Body of pancreas (tissue), 4 donors: ENCODE measurements at regions not wholly inside any gene's neighbourhood (a gene's known extent, or its start where the extent isn't known, plus 50 kb on each side); places are given as distances from the start of the nearest gene placed in this dataset.

Source experiments
- ATAC-seq: fragments of 150-250 bp; one replicate; pipeline ENCODE4 v1.9.1; 2016
- DNase-seq, 4 donors: peaks; one replicate each; pipeline ENCODE4 v3.0.0-alpha.2; 2019
- H3K27ac ChIP-seq, 4 donors: fragments of 200-600 bp; sonication (generic); 1 replicate in 3 of 4; 2 replicates in 1 of 4; pipeline versions ENCODE4 v1.5.1 to v1.6.1; 2016 to 2019; ENCODE audit warnings: mild to moderate bottlenecking in 1 of 4, mixed read lengths in 1 of 4, moderate library complexity in 1 of 4
- H3K27me3 ChIP-seq, 2 donors: fragments of 200-600 bp; sonication (generic); one replicate each; pipeline ENCODE4 v1.6.0; 2016; ENCODE audit warnings: mild to moderate bottlenecking in 1 of 2
- H3K36me3 ChIP-seq, 2 donors: fragments of 200-600 bp; sonication (generic); replicated peaks in 1 of 2; 2 replicates each; pipeline ENCODE4 v1.5.1; 2016; ENCODE audit warnings: low read depth in 2 of 2; ENCODE audit not compliant: insufficient read depth in 1 of 2
- H3K4me1 ChIP-seq: fragments of 200-600 bp; sonication (generic); one replicate; pipeline ENCODE4 v1.6.0; 2016
- H3K4me3 ChIP-seq, 2 donors: fragments of 200-600 bp; sonication (generic); 1 replicate in 1 of 2; 2 replicates in 1 of 2; pipeline ENCODE4 v1.5.1; 2016 to 2019
- H3K9me3 ChIP-seq, 3 donors: fragments of 200-600 bp; sonication (generic); 1 replicate in 2 of 3; 2 replicates in 1 of 3; pipeline ENCODE4 v1.5.1; 2016
- CTCF ChIP-seq, 7 experiments: fragments of 450-650 bp in 4 of 7; fragments of 200-600 bp in 3 of 7; sonication (generic) in 3 of 7; IDR thresholded peaks; one replicate each; pipeline ENCODE4 v1.5.1; 2016 to 2019; ENCODE audit warnings: antibody characterized with exemption in 7 of 7
- POLR2A ChIP-seq, 3 donors: fragments of 450-650 bp; IDR thresholded peaks; one replicate each; pipeline ENCODE4 v1.6.1; 2016; ENCODE audit warnings: antibody characterized with exemption in 3 of 3, mild to moderate bottlenecking in 2 of 3
- WGBS, 2 donors: methylation state at CpG; one replicate each; pipeline ENCODE4 v1.1.5; 2017; 5-methylcytosine and 5-hydroxymethylcytosine counted together
- intact Hi-C: fragments of 100-400 bp; cut with DNase I; formaldehyde crosslinking; loops from one replicate; pipeline ENCODE4 v1.15.1; 2023

GRCh38 chr21:15433091-15433490, 296.7 kb upstream of the USP25 start:
- Histone ChIP-seq H3K4me3 (no peak overlapping the region), H3K27me3 (no peaks in the 10 kb centered on the region), H3K4me1 (no peaks in the 10 kb centered on the region), H3K27ac (no peak overlapping the region), H3K9me3 (no peaks in the 10 kb centered on the region), H3K36me3 (no peaks in the 10 kb centered on the region)
- TF ChIP-seq POLR2A (IDR thresholded peaks at IDR 0.05) (no peak), CTCF (IDR thresholded peaks at IDR 0.05) (no peak)
- DNase-seq (no peak), ATAC-seq (no peak)
- WGBS, 2 donors = 59 to 71% methylated on average over 4 of the region's 4 CpGs
- intact Hi-C loops = no loop called here

DNA sequence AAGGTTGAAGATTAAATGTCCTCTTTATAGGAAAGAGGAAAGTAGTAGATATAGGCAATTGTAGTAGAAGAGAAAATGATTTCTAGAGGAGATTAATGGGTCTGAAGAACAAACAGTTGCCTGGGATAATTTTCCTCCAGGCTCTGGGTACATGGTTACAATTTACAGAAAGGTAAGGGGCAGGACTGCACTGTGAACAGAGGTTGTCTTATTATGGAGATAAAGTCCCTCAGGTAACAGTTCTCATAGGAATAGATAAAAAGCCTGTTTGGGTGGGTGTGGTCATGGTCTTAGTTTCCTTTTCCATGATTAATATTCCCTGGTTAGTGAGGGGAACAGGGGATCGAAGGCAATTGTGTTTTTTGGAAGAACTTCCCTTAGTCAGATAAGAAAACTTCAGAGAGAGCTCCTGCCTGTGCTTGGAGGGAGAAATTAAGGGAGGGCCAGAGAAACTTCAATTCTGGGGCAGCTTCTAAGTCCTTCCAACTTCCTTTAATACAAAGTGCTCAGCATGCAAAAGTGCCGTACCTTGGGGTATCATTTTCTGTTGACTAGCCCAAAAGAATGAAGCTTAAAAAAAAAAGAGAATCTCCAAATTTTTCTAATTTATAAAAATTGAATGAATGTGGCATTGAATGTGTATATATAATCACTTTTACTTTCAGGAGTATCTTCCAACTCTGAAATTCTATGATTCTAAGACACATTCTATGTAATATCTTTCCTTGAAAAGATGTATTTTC, 295.4 kb upstream of the USP25 start:
- DNase-seq (no peak), ATAC-seq (no peak)
- H3K27ac ChIP-seq = no peak overlapping the region
- no peak overlapping the region for H3K4me3 ChIP-seq
- TF ChIP-seq POLR2A (IDR thresholded peaks at IDR 0.05) (no peak), CTCF (IDR thresholded peaks at IDR 0.05) (no peak)
- no peaks in the 10 kb centered on the region for H3K36me3 ChIP-seq
- intact Hi-C loops = no loop called here
- H3K9me3 ChIP-seq = no peaks in the 10 kb centered on the region
- WGBS, 2 donors = 71 to 79% methylated on average over 2 of the region's 2 CpGs
- no peaks in the 10 kb centered on the region for H3K4me1 ChIP-seq
- no peaks in the 10 kb centered on the region for H3K27me3 ChIP-seq

DNA sequence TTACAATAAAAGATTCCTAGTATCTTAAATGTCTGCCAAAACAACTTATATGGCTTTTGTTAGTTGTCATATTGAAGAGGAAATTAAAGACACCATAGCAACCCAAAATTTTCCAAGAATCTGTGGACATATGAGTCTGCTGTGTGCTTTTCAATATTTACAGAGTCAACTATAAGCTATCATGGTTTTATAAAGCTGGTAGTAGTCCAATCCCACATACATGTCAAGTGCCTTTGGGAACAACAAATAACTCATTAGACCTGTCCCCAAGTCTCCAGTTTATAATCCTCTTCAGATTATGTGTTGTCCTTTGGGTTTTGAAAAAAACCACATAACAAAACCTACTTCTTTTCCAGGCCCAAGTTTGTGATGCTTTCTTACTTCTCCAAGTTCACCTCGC, 293.8 kb upstream of the USP25 start:
- no peak for DNase-seq
- Histone ChIP-seq H3K4me1 (no peaks in the 10 kb centered on the region), H3K36me3 (no peaks in the 10 kb centered on the region), H3K4me3 (no peak overlapping the region), H3K27me3 (no peaks in the 10 kb centered on the region), H3K9me3 (no peaks in the 10 kb centered on the region), H3K27ac (no peak overlapping the region)
- intact Hi-C loops = no loop called here
- WGBS, 2 donors = 88 to 96% methylated on average over 1 of the region's 1 CpG
- ATAC-seq = no peak
- no peak for TF ChIP-seq POLR2A (IDR thresholded peaks at IDR 0.05)
- no peak for TF ChIP-seq CTCF (IDR thresholded peaks at IDR 0.05)

DNA sequence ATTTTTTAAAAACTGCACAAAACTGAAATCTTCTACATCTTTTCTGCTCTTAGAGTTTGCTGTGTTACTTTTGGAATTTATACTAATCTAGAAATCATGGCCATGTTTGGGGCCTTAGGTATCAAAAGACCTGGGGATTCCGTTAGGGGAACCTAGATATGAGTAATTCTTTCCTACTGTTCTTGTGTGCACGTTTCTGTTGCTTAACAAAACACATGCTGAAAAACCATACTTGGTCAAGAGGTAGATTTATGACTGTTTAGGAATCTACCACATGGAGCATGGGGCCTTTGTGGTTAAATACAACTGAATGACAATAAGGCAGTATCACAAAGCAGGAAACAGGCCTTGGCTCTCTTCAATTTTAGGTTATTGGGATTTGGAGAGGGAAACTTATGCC, 291.9 kb upstream of the USP25 start:
- WGBS, 2 donors = 39 to 56% methylated on average over 2 of the region's 2 CpGs
- TF ChIP-seq POLR2A (IDR thresholded peaks at IDR 0.05) = no peak
- no peak for TF ChIP-seq CTCF (IDR thresholded peaks at IDR 0.05)
- intact Hi-C loops = no loop called here
- ATAC-seq (no peak), DNase-seq (no peak)
- H3K27ac ChIP-seq = no peak overlapping the region
- no peaks in the 10 kb centered on the region for H3K36me3 ChIP-seq
- H3K9me3 ChIP-seq = no peaks in the 10 kb centered on the region
- no peaks in the 10 kb centered on the region for H3K27me3 ChIP-seq
- H3K4me3 ChIP-seq = no peak overlapping the region
- H3K4me1 ChIP-seq = no peaks in the 10 kb centered on the region

GRCh38 chr21:15439726-15440125, 290.1 kb upstream of the USP25 start:
- no peak overlapping the region for H3K27ac ChIP-seq
- intact Hi-C loops = no loop called here
- H3K4me1 ChIP-seq = no peaks in the 10 kb centered on the region
- TF ChIP-seq POLR2A (IDR thresholded peaks at IDR 0.05) = no peak
- TF ChIP-seq CTCF (IDR thresholded peaks at IDR 0.05) = no peak
- WGBS, 2 donors = 68 to 74% methylated on average over 1 of the region's 1 CpG
- H3K27me3 ChIP-seq = no peaks in the 10 kb centered on the region
- H3K4me3 ChIP-seq = no peak overlapping the region
- ATAC-seq = no peak
- no peaks in the 10 kb centered on the region for H3K36me3 ChIP-seq
- DNase-seq = no peak
- no peaks in the 10 kb centered on the region for H3K9me3 ChIP-seq
